Neural progenitor cell (in vitro differentiated cells): ENCODE measurements at regions not wholly inside any gene's neighbourhood (a gene's known extent, or its start where the extent isn't known, plus 50 kb on each side); places are given as distances from the start of the nearest gene placed in this dataset.

Experiments used
- DNase-seq: peaks from one replicate; pipeline ENCODE4 v3.0.0-alpha.2; 2016; ENCODE audit warnings: low spot score
- H2AFZ ChIP-seq: fragments of 200-600 bp; sonication (generic); replicated peaks from 2 replicates; pipeline ENCODE4 v1.6.1; 2016; ENCODE audit warnings: antibody characterized with exemption
- H3F3A ChIP-seq: fragments of 200-600 bp; sonication (generic); 2 replicates; pipeline ENCODE4 v1.6.1; 2016; ENCODE audit warnings: antibody characterized with exemption, low read depth
- H3K27ac ChIP-seq: fragments of 200-600 bp; sonication (generic); 2 replicates; pipeline ENCODE4 v1.5.1; 2016; ENCODE audit warnings: mild to moderate bottlenecking
- H3K27me3 ChIP-seq: fragments of 200-600 bp; sonication (generic); 2 replicates; pipeline ENCODE4 v1.6.1; 2016; ENCODE audit warnings: mild to moderate bottlenecking, moderate library complexity
- H3K36me3 ChIP-seq: fragments of 200-600 bp; sonication (generic); 2 replicates; pipeline ENCODE4 v1.5.1; 2016
- H3K4me1 ChIP-seq: fragments of 200-600 bp; sonication (generic); 2 replicates; pipeline ENCODE4 v1.6.1; 2016; ENCODE audit warnings: mixed run types
- H3K4me2 ChIP-seq: fragments of 200-600 bp; sonication (generic); 2 replicates; pipeline ENCODE4 v1.6.1; 2016
- H3K4me3 ChIP-seq: fragments of 200-600 bp; sonication (generic); 2 replicates; pipeline ENCODE4 v1.5.1; 2016
- H3K79me2 ChIP-seq: fragments of 200-600 bp; sonication (generic); 2 replicates; pipeline ENCODE4 v1.6.1; 2016; ENCODE audit warnings: low read depth
- H3K9ac ChIP-seq: fragments of 200-600 bp; sonication (generic); 2 replicates; pipeline ENCODE4 v1.6.1; 2016
- H3K9me3 ChIP-seq: fragments of 200-600 bp; sonication (generic); 2 replicates; pipeline ENCODE4 v1.5.1; 2016; ENCODE audit warnings: low read depth
- H4K20me1 ChIP-seq: fragments of 200-600 bp; sonication (generic); 2 replicates; pipeline ENCODE4 v1.6.1; 2016; ENCODE audit warnings: low read depth
- H3K27ac Mint-ChIP-seq: 3 replicates; pipeline ENCODE4 v1.8.0; 2021; ENCODE audit warnings: mixed read lengths
- H3K27me3 Mint-ChIP-seq: 2 replicates; pipeline ENCODE4 v1.8.0; 2022; ENCODE audit warnings: low read depth, mild to moderate bottlenecking, inconsistent platforms, moderate library complexity, mixed read lengths; ENCODE audit not compliant: insufficient read depth
- H3K36me3 Mint-ChIP-seq: 3 replicates; pipeline ENCODE4 v1.8.0; 2021; ENCODE audit warnings: mixed read lengths
- H3K4me1 Mint-ChIP-seq: 3 replicates; pipeline ENCODE4 v1.8.0; 2021; ENCODE audit warnings: mixed read lengths
- H3K4me3 Mint-ChIP-seq: 3 replicates; pipeline ENCODE4 v1.8.0; 2021; ENCODE audit warnings: mild to moderate bottlenecking, moderate library complexity, mixed read lengths
- H3K9me3 Mint-ChIP-seq: 3 replicates; pipeline ENCODE4 v1.8.0; 2020; ENCODE audit warnings: mixed read lengths
- EZH2 ChIP-seq: fragments of 200-600 bp; sonication (generic); IDR thresholded peaks from 2 replicates; pipeline ENCODE4 v1.6.1; 2017; ENCODE audit warnings: antibody characterized with exemption, mild to moderate bottlenecking, moderate library complexity
- EZH2phosphoT487 ChIP-seq: fragments of 200-600 bp; sonication (generic); IDR thresholded peaks from 2 replicates; pipeline ENCODE4 v1.6.1; 2017; ENCODE audit warnings: antibody characterized with exemption
- TF ChIP-seq, protein P1 (sequence below): fragments of 200-600 bp; sonication (generic); IDR thresholded peaks from 2 replicates; pipeline ENCODE4 v1.5.1; 2017; ENCODE audit warnings: antibody characterized with exemption, mild to moderate bottlenecking

DNA sequence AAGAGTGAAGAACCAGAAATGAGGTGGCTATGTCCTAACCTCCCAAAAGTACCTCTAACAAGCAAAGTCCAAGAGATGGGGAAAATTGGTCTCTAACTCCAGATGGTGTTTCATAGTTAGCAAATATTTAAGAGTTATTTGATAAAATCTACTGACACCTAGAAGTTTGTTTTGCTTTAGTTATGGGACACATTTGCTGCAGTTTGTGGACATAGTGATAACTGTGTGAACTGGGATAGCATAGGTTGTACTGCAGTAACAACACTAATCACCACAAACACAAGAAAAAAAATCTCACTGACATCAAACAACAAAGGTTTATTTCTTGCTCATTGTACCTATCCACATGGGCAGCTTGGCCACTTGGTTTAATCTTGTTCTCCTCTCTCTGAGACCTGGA is 965.0 kb upstream of the SPRY2 start:
- Mint-ChIP-seq H3K27ac (no peak overlapping the region), H3K4me1 (no peaks in the 10 kb centered on the region)
- no peaks in the 10 kb centered on the region for H4K20me1 ChIP-seq

DNA sequence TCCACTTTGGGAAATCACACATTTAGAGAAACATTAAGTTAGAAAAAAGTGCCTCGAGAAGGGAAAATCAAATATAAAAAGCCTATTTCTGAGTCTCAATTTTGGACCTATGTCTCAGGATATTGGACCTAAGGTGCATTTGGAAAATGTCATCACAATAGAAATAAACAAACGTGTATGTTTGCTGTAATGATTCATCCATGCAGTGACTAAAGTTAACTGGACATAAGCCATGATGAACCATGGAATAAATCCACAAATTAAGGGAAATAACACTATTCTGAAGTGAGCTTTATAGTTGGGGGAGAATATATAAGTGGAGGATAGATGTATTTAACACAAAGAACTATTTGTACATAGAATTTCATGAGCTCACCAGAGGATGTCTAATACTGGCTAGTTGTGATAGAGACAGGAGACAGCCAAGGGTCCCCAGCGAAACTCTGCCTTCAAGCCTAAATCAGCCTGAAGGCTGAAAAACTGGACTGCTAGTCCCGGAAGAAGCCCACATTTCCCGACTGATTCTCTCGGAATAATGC is 963.3 kb upstream of the SPRY2 start:
- Histone ChIP-seq H3K4me2 (no peak overlapping the region), H3K4me1 (no peaks in the 10 kb centered on the region), H3K79me2 (no peaks in the 10 kb centered on the region), H3K27me3 (no peaks in the 10 kb centered on the region), H3K9me3 (no peaks in the 10 kb centered on the region), H3K27ac (no peak overlapping the region), H3F3A (no peaks in the 10 kb centered on the region), H4K20me1 (no peaks in the 10 kb centered on the region), H3K4me3 (no peak overlapping the region), H2AFZ (no peak overlapping the region), H3K36me3 (no peaks in the 10 kb centered on the region), H3K9ac (no peak overlapping the region)
- no peaks in the 10 kb centered on the region for H3K9me3 Mint-ChIP-seq
- no peak for DNase-seq
- H3K27ac Mint-ChIP-seq = no peak overlapping the region
- no peak overlapping the region for H3K4me3 Mint-ChIP-seq
- H3K4me1 Mint-ChIP-seq = no peaks in the 10 kb centered on the region
- TF ChIP-seq, protein P1, sequence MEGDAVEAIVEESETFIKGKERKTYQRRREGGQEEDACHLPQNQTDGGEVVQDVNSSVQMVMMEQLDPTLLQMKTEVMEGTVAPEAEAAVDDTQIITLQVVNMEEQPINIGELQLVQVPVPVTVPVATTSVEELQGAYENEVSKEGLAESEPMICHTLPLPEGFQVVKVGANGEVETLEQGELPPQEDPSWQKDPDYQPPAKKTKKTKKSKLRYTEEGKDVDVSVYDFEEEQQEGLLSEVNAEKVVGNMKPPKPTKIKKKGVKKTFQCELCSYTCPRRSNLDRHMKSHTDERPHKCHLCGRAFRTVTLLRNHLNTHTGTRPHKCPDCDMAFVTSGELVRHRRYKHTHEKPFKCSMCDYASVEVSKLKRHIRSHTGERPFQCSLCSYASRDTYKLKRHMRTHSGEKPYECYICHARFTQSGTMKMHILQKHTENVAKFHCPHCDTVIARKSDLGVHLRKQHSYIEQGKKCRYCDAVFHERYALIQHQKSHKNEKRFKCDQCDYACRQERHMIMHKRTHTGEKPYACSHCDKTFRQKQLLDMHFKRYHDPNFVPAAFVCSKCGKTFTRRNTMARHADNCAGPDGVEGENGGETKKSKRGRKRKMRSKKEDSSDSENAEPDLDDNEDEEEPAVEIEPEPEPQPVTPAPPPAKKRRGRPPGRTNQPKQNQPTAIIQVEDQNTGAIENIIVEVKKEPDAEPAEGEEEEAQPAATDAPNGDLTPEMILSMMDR = no peak
- no peak for TF ChIP-seq EZH2
- TF ChIP-seq EZH2phosphoT487 = no peak
- no peaks in the 10 kb centered on the region for H3K36me3 Mint-ChIP-seq
- no peaks in the 10 kb centered on the region for H3K27me3 Mint-ChIP-seq

More for the DNA sequence above, 965.0 kb upstream of the SPRY2 start:
- Histone ChIP-seq H3K36me3 (no peaks in the 10 kb centered on the region), H3K4me1 (no peaks in the 10 kb centered on the region), H3K79me2 (no peaks in the 10 kb centered on the region), H3K27me3 (no peaks in the 10 kb centered on the region), H3K4me3 (no peak overlapping the region), H3K4me2 (no peak overlapping the region), H3K9ac (no peak overlapping the region), H3F3A (no peaks in the 10 kb centered on the region), H3K9me3 (no peaks in the 10 kb centered on the region), H2AFZ (no peak overlapping the region), H3K27ac (no peak overlapping the region)
- H3K9me3 Mint-ChIP-seq = no peaks in the 10 kb centered on the region
- H3K27me3 Mint-ChIP-seq = no peaks in the 10 kb centered on the region
- no peaks in the 10 kb centered on the region for H3K36me3 Mint-ChIP-seq
- no peak for DNase-seq
- H3K4me3 Mint-ChIP-seq = no peak overlapping the region
- no peak for TF ChIP-seq EZH2
- TF ChIP-seq, protein P1 = no peak
- TF ChIP-seq EZH2phosphoT487 = no peak

DNA sequence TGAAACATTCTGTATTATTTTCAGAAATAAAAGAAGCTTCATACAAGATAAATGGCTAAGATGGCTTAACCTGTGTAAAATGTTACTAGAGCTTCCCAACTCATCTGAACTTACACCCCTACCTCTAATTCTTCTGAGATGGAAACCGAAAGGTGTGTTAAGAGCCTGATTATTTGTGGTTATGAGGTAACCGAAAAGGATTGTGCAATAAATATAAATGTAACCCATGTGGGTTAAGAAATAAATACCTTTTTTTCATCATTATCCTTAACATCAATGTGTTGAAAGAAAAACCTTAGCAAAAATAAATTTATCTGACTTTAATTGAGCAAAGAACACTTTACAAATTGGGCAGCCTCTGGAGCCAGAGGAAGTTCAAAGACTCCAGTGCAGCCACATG is 961.8 kb upstream of the SPRY2 start:
- H3K4me1 Mint-ChIP-seq = no peaks in the 10 kb centered on the region
- no peaks in the 10 kb centered on the region for H3K9me3 Mint-ChIP-seq
- H3K27me3 ChIP-seq = no peaks in the 10 kb centered on the region
- no peaks in the 10 kb centered on the region for H4K20me1 ChIP-seq
- no peak overlapping the region for H3K4me2 ChIP-seq
- no peak overlapping the region for H3K27ac ChIP-seq
- no peak overlapping the region for H3K9ac ChIP-seq
- no peak overlapping the region for H3K4me3 Mint-ChIP-seq
- no peaks in the 10 kb centered on the region for H3F3A ChIP-seq
- H3K36me3 Mint-ChIP-seq = no peaks in the 10 kb centered on the region
- no peak for DNase-seq
- no peaks in the 10 kb centered on the region for H3K9me3 ChIP-seq
- no peaks in the 10 kb centered on the region for H3K36me3 ChIP-seq
- no peak overlapping the region for H3K27ac Mint-ChIP-seq
- no peaks in the 10 kb centered on the region for H3K4me1 ChIP-seq
- no peaks in the 10 kb centered on the region for H3K79me2 ChIP-seq
- no peak overlapping the region for H2AFZ ChIP-seq
- TF ChIP-seq, protein P1 = no peak
- TF ChIP-seq EZH2 (no peak), EZH2phosphoT487 (no peak)
- no peak overlapping the region for H3K4me3 ChIP-seq
- no peaks in the 10 kb centered on the region for H3K27me3 Mint-ChIP-seq
